ENCODE measurements at regions not wholly inside any gene's neighbourhood (a gene's known extent, or its start where the extent isn't known, plus 50 kb on each side); places are given as distances from the start of the nearest gene placed in this dataset.

DNA sequence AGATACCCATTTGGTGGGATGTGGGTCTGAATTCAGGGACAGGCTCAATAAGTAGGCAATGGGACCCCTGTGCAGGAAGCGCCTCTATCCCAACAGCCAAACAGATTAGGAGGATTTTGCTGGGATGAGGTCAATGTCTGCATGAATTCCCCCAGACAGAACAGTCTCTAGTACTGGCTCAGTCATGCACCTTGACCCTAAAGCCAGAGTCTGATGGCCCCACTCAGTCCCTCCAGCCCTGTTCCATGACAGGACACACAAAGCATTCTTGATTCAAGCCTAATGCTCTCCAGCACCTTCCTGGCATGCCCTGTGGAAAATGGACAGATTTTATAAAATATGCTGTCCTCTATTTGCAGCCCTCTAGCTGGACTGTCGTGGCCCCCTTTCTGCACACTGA, 49.8 kb upstream of the RAB6D start:
- H3K4me3 ChIP-seq: no peak overlapping the region
- H3K4me1 ChIP-seq: no peaks in the 10 kb centered on the region
- H3K36me3 ChIP-seq: no peaks in the 10 kb centered on the region
- peaks cover 0 to 2% of the 10 kb centered on the region in 2 donors for H3K27me3 ChIP-seq
- no peaks in the 10 kb centered on the region for H3K9me3 ChIP-seq
- no peak for DNase-seq (ENCODE audit: low spot score in 2 of 2)
- no peak overlapping the region for H3K27ac ChIP-seq
- TF ChIP-seq EP300 (IDR thresholded peaks at IDR 0.05): no peak
- TF ChIP-seq, protein P1, sequence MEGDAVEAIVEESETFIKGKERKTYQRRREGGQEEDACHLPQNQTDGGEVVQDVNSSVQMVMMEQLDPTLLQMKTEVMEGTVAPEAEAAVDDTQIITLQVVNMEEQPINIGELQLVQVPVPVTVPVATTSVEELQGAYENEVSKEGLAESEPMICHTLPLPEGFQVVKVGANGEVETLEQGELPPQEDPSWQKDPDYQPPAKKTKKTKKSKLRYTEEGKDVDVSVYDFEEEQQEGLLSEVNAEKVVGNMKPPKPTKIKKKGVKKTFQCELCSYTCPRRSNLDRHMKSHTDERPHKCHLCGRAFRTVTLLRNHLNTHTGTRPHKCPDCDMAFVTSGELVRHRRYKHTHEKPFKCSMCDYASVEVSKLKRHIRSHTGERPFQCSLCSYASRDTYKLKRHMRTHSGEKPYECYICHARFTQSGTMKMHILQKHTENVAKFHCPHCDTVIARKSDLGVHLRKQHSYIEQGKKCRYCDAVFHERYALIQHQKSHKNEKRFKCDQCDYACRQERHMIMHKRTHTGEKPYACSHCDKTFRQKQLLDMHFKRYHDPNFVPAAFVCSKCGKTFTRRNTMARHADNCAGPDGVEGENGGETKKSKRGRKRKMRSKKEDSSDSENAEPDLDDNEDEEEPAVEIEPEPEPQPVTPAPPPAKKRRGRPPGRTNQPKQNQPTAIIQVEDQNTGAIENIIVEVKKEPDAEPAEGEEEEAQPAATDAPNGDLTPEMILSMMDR (IDR thresholded peaks at IDR 0.05): no peak
- TF ChIP-seq POLR2A (IDR thresholded peaks at IDR 0.05): no peak
- 73 to 82% methylated on average over 2 of the region's 2 CpGs for WGBS, 2 donors
